Astrocyte (in vitro differentiated cells and primary cell): ENCODE measurements at regions not wholly inside any gene's neighbourhood (a gene's known extent, or its start where the extent isn't known, plus 50 kb on each side); places are given as distances from the start of the nearest gene placed in this dataset.

Experiments used
- EZH2 ChIP-seq: IDR thresholded peaks from 2 replicates; pipeline ENCODE4 v1.6.1; 2012; ENCODE audit warnings: mild to moderate bottlenecking, low read length, inconsistent platforms; ENCODE audit not compliant: insufficient read depth
- TF ChIP-seq, protein P1 (sequence below): IDR thresholded peaks from 2 replicates; pipeline ENCODE4 v1.5.1; 2011; ENCODE audit warnings: low read depth, mild to moderate bottlenecking, inconsistent platforms, low read length, moderate library complexity; ENCODE audit not compliant: insufficient read depth

- TF ChIP-seq EZH2, result no peak
- TF ChIP-seq, protein P1, sequence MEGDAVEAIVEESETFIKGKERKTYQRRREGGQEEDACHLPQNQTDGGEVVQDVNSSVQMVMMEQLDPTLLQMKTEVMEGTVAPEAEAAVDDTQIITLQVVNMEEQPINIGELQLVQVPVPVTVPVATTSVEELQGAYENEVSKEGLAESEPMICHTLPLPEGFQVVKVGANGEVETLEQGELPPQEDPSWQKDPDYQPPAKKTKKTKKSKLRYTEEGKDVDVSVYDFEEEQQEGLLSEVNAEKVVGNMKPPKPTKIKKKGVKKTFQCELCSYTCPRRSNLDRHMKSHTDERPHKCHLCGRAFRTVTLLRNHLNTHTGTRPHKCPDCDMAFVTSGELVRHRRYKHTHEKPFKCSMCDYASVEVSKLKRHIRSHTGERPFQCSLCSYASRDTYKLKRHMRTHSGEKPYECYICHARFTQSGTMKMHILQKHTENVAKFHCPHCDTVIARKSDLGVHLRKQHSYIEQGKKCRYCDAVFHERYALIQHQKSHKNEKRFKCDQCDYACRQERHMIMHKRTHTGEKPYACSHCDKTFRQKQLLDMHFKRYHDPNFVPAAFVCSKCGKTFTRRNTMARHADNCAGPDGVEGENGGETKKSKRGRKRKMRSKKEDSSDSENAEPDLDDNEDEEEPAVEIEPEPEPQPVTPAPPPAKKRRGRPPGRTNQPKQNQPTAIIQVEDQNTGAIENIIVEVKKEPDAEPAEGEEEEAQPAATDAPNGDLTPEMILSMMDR, result no peak
These were observed 80.7 kb upstream of the MYLIP start for GRCh38 chr6:16048221-16048620.
